Natural killer cell (primary cell): ENCODE measurements at regions not wholly inside any gene's neighbourhood (a gene's known extent, or its start where the extent isn't known, plus 50 kb on each side); places are given as distances from the start of the nearest gene placed in this dataset.
A peak's percentile ranks its signal among the peaks of the same experiment; 100 is the strongest.

Experiments
- ATAC-seq, 3 donors: fragments of 150-1000 bp in 2 of 3; fragments of 200-7000 bp in 1 of 3; cut with Tn5 transposase; 1 replicate in 1 of 3; 2 replicates in 2 of 3; pipeline ENCODE4 v1.10.0; 2021; ENCODE audit warnings: mild to moderate bottlenecking in 2 of 3, moderate library complexity in 2 of 3
- DNase-seq, 2 donors: peaks; one replicate each; pipeline versions ENCODE4 v3.0.0 to v3.0.0-alpha.2; 2013 to 2021; ENCODE audit warnings: mixed read lengths in 1 of 2
- H3K27ac ChIP-seq: one replicate; pipeline ENCODE4 v1.5.1; 2013; ENCODE audit warnings: mild to moderate bottlenecking, low read length
- H3K27me3 ChIP-seq: one replicate; pipeline ENCODE4 v1.6.1; 2013; ENCODE audit warnings: low read length; ENCODE audit not compliant: control insufficient read depth, insufficient read depth
- H3K36me3 ChIP-seq: one replicate; pipeline ENCODE4 v1.6.1; 2013; ENCODE audit warnings: low read length; ENCODE audit not compliant: control insufficient read depth, insufficient read depth
- H3K4me1 ChIP-seq: one replicate; pipeline ENCODE4 v1.6.1; 2013; ENCODE audit warnings: low read length; ENCODE audit not compliant: control insufficient read depth, insufficient read depth
- H3K4me3 ChIP-seq: one replicate; pipeline ENCODE4 v1.5.1; 2013; ENCODE audit warnings: low read length
- H3K9me3 ChIP-seq: one replicate; pipeline ENCODE4 v1.6.1; 2013; ENCODE audit warnings: low read length; ENCODE audit not compliant: control insufficient read depth, insufficient read depth
- H3K27ac Mint-ChIP-seq, 2 donors: one replicate each; pipeline ENCODE4 v1.8.0; 2022; ENCODE audit warnings: mild to moderate bottlenecking in 2 of 2, mixed read lengths in 2 of 2, moderate library complexity in 1 of 2
- H3K27me3 Mint-ChIP-seq, 2 donors: one replicate each; pipeline ENCODE4 v1.8.0; 2022; ENCODE audit warnings: low read depth in 2 of 2, mixed read lengths in 2 of 2
- H3K36me3 Mint-ChIP-seq: one replicate; pipeline ENCODE4 v1.8.0; 2022; ENCODE audit warnings: mixed read lengths
- H3K4me1 Mint-ChIP-seq, 2 donors: one replicate each; pipeline ENCODE4 v1.8.0; 2022; ENCODE audit warnings: mixed read lengths in 2 of 2
- H3K4me3 Mint-ChIP-seq: one replicate; pipeline ENCODE4 v1.8.0; 2022; ENCODE audit warnings: mild to moderate bottlenecking, moderate library complexity, mixed read lengths
- H3K9me3 Mint-ChIP-seq, 2 donors: one replicate each; pipeline ENCODE4 v1.8.0; 2022; ENCODE audit warnings: mixed read lengths in 2 of 2
- CTCF ChIP-seq: fragments of 200-600 bp; IDR thresholded peaks from one replicate; pipeline ENCODE4 v1.8.0; 2022; ENCODE audit warnings: antibody characterized with exemption
- WGBS: methylation state at CpG from one replicate; pipeline ENCODE4 v1.1.7; 2013; ENCODE audit warnings: missing lambda C conversion rate; ENCODE audit not compliant: insufficient coverage; 5-methylcytosine and 5-hydroxymethylcytosine counted together
- intact Hi-C: fragments of 100-400 bp; cut with micrococcal nuclease; formaldehyde crosslinking; loops from one replicate; pipeline ENCODE4 v1.14.2; 2022

- TF ChIP-seq CTCF: no peak
- no peak overlapping the region for H3K27ac ChIP-seq
- H3K9me3 Mint-ChIP-seq: no peaks in the 10 kb centered on the region
- ATAC-seq: no peak
- 100% methylated on average over 1 of the region's 1 CpG for WGBS
- peaks cover 0 to 6% of the 10 kb centered on the region in 2 donors for H3K27me3 Mint-ChIP-seq
- DNase-seq: no peak
- no peaks in the 10 kb centered on the region for H3K36me3 Mint-ChIP-seq
- H3K36me3 ChIP-seq: no peaks in the 10 kb centered on the region
- no peaks in the 10 kb centered on the region for H3K9me3 ChIP-seq
- H3K4me3 ChIP-seq: no peak overlapping the region
- no peak overlapping the region for H3K4me3 Mint-ChIP-seq
- no peak overlapping the region for H3K27ac Mint-ChIP-seq
- no peaks in the 10 kb centered on the region for H3K27me3 ChIP-seq
- peaks cover 19% of the 10 kb centered on the region for H3K4me1 ChIP-seq
- H3K4me1 Mint-ChIP-seq: peaks cover 14 to 30% of the 10 kb centered on the region in 2 donors
- intact Hi-C loops: no loop called here
These were observed 169.2 kb upstream of the RPS6KA3 start for GRCh38 chrX:20435913-20436312.

- no peak for ATAC-seq
- no peak for TF ChIP-seq CTCF
- Mint-ChIP-seq H3K4me3 (no peak overlapping the region), H3K9me3 (no peaks in the 10 kb centered on the region), H3K27ac (no peak overlapping the region), H3K4me1 (peaks cover 14 to 25% of the 10 kb centered on the region in 2 donors), H3K27me3 (peaks cover 0 to 6% of the 10 kb centered on the region in 2 donors), H3K36me3 (no peaks in the 10 kb centered on the region)
- WGBS: 91% methylated on average over 1 of the region's 3 CpGs
- Histone ChIP-seq H3K27me3 (no peaks in the 10 kb centered on the region), H3K9me3 (no peaks in the 10 kb centered on the region), H3K4me3 (no peak overlapping the region), H3K4me1 (peaks cover 15% of the 10 kb centered on the region), H3K27ac (no peak overlapping the region), H3K36me3 (no peaks in the 10 kb centered on the region)
- DNase-seq: no peak
- intact Hi-C loops: no loop called here
These were observed 168.3 kb upstream of the RPS6KA3 start for GRCh38 chrX:20434986-20435385.

- Mint-ChIP-seq H3K4me1 (peaks cover 14 to 25% of the 10 kb centered on the region in 2 donors), H3K4me3 (no peak overlapping the region), H3K27ac (no peak overlapping the region), H3K27me3 (peaks cover 0 to 17% of the 10 kb centered on the region in 2 donors), H3K9me3 (no peaks in the 10 kb centered on the region), H3K36me3 (no peaks in the 10 kb centered on the region)
- H3K4me1 ChIP-seq: peaks cover 12% of the 10 kb centered on the region
- intact Hi-C loops: no loop called here
- WGBS: 62% methylated on average over 1 of the region's 1 CpG
- ATAC-seq (no peak), DNase-seq (no peak)
- H3K4me3 ChIP-seq: no peak overlapping the region
- peak overlapping the region; percentile 30 for H3K27ac ChIP-seq
- no peaks in the 10 kb centered on the region for H3K27me3 ChIP-seq
- no peaks in the 10 kb centered on the region for H3K36me3 ChIP-seq
- H3K9me3 ChIP-seq: no peaks in the 10 kb centered on the region
- no peak for TF ChIP-seq CTCF
These were observed 166.7 kb upstream of the RPS6KA3 start for GRCh38 chrX:20433388-20433775.

DNA sequence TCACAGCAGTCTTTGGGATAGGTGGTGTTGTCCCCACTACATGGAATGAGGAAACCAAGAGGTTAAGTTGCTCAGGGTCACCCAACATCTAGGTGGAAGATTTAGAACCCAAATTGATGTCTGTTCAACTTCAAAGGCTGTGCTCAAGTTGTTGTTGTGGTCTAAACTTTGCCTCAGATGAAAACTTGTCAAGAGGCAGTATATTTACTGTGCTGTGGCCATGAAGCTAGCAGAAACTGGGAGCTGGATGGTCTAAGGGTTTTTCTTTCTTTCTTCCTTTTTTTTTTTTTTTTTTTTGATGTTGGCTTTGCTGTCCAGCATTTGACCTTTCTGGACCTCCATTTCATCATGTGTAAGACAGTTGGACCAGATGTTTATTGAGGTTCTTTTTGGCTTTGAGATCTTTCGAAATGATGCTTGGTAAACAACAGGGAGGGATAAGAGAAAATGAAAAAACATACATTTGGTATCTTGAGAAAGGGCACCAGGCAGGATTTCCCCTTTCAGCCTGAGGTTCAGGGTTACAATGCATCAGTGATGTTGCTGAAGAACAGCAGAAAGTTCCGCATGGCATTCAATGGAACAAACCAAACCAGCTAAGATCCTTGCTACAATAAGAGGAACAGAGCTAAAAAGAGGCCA is 166.2 kb upstream of the RPS6KA3 start:
- H3K27ac ChIP-seq: peak overlapping the region; percentile 30
- no peak overlapping the region for H3K27ac Mint-ChIP-seq

More for the DNA sequence above, 166.2 kb upstream of the RPS6KA3 start:
- Mint-ChIP-seq H3K4me1 (peaks cover 10 to 20% of the 10 kb centered on the region in 2 donors), H3K27me3 (peaks cover 0 to 17% of the 10 kb centered on the region in 2 donors), H3K4me3 (no peak overlapping the region), H3K9me3 (no peaks in the 10 kb centered on the region), H3K36me3 (no peaks in the 10 kb centered on the region)
- Histone ChIP-seq H3K4me3 (no peak overlapping the region), H3K27me3 (no peaks in the 10 kb centered on the region), H3K4me1 (peaks cover 8% of the 10 kb centered on the region), H3K9me3 (no peaks in the 10 kb centered on the region), H3K36me3 (no peaks in the 10 kb centered on the region)
- TF ChIP-seq CTCF: no peak
- ATAC-seq (no peak), DNase-seq (peak in 1 of 2 donors; percentile 13)
- WGBS: 56% methylated on average over 2 of the region's 2 CpGs
- intact Hi-C loops: no loop called here
